ENCODE measurements at regions not wholly inside any gene's neighbourhood (a gene's known extent, or its start where the extent isn't known, plus 50 kb on each side); places are given as distances from the start of the nearest gene placed in this dataset.

GRCh38 chr1:238701024-238701423, 685.3 kb upstream of the CHRM3 start:
- WGBS = 88% methylated on average over 5 of the region's 5 CpGs
- no peaks in the 10 kb centered on the region for H3K9me3 ChIP-seq (ENCODE audit: control insufficient read depth in 4 of 4, low read length in 3 of 4)

More at GRCh38 chr1:238701024-238701423, 685.3 kb upstream of the CHRM3 start:
- no peak overlapping the region for H3K9ac ChIP-seq (ENCODE audit: low read depth in 1 of 2, low read length in 2 of 2)
- no peak overlapping the region for H3K27ac ChIP-seq (ENCODE audit: low read depth in 1 of 2, low read length in 2 of 2)
- no peak for DNase-seq (ENCODE audit: low spot score)
- no peak for TF ChIP-seq SP1 (IDR thresholded peaks at IDR 0.05)
- TF ChIP-seq FOXA1 (IDR thresholded peaks at IDR 0.05) = no peak
- no peak for TF ChIP-seq NR2F2 (IDR thresholded peaks at IDR 0.05)
- TF ChIP-seq MAX (IDR thresholded peaks at IDR 0.05) = no peak
- no peak for TF ChIP-seq ATF3 (IDR thresholded peaks at IDR 0.05)
- TF ChIP-seq CTCF (IDR thresholded peaks at IDR 0.05; ENCODE audit: low read depth, low read length, missing input control) = no peak
- no peak for TF ChIP-seq HNF4G (IDR thresholded peaks at IDR 0.05)
- no peak for TF ChIP-seq HNF4A (conservative IDR thresholded peaks at IDR 0.05)
- no peak for TF ChIP-seq YY1 (IDR thresholded peaks at IDR 0.05)
- TF ChIP-seq EGR1 (IDR thresholded peaks at IDR 0.05; ENCODE audit: low read depth in 2 of 2) = no peak
- TF ChIP-seq GABPA (IDR thresholded peaks at IDR 0.05 in 1 of 2, conservative IDR thresholded peaks at IDR 0.05 in 1 of 2) = no peak
- TF ChIP-seq TAF1 (conservative IDR thresholded peaks at IDR 0.05) = no peak
- TF ChIP-seq, protein P1, sequence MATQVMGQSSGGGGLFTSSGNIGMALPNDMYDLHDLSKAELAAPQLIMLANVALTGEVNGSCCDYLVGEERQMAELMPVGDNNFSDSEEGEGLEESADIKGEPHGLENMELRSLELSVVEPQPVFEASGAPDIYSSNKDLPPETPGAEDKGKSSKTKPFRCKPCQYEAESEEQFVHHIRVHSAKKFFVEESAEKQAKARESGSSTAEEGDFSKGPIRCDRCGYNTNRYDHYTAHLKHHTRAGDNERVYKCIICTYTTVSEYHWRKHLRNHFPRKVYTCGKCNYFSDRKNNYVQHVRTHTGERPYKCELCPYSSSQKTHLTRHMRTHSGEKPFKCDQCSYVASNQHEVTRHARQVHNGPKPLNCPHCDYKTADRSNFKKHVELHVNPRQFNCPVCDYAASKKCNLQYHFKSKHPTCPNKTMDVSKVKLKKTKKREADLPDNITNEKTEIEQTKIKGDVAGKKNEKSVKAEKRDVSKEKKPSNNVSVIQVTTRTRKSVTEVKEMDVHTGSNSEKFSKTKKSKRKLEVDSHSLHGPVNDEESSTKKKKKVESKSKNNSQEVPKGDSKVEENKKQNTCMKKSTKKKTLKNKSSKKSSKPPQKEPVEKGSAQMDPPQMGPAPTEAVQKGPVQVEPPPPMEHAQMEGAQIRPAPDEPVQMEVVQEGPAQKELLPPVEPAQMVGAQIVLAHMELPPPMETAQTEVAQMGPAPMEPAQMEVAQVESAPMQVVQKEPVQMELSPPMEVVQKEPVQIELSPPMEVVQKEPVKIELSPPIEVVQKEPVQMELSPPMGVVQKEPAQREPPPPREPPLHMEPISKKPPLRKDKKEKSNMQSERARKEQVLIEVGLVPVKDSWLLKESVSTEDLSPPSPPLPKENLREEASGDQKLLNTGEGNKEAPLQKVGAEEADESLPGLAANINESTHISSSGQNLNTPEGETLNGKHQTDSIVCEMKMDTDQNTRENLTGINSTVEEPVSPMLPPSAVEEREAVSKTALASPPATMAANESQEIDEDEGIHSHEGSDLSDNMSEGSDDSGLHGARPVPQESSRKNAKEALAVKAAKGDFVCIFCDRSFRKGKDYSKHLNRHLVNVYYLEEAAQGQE (IDR thresholded peaks at IDR 0.05) = no peak
- TF ChIP-seq RXRA (IDR thresholded peaks at IDR 0.05) = no peak
- TF ChIP-seq, protein P2, sequence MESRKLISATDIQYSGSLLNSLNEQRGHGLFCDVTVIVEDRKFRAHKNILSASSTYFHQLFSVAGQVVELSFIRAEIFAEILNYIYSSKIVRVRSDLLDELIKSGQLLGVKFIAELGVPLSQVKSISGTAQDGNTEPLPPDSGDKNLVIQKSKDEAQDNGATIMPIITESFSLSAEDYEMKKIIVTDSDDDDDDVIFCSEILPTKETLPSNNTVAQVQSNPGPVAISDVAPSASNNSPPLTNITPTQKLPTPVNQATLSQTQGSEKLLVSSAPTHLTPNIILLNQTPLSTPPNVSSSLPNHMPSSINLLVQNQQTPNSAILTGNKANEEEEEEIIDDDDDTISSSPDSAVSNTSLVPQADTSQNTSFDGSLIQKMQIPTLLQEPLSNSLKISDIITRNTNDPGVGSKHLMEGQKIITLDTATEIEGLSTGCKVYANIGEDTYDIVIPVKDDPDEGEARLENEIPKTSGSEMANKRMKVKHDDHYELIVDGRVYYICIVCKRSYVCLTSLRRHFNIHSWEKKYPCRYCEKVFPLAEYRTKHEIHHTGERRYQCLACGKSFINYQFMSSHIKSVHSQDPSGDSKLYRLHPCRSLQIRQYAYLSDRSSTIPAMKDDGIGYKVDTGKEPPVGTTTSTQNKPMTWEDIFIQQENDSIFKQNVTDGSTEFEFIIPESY (IDR thresholded peaks at IDR 0.05) = no peak
- no peak for TF ChIP-seq JUND (IDR thresholded peaks at IDR 0.05)
- no peak for TF ChIP-seq FOXA2 (IDR thresholded peaks at IDR 0.05)
- TF ChIP-seq RAD21 (IDR thresholded peaks at IDR 0.05) = no peak
- no peaks in the 10 kb centered on the region for H3K27me3 ChIP-seq (ENCODE audit: control insufficient read depth in 4 of 4, insufficient read depth in 4 of 4, low read length in 3 of 4)
- no peaks in the 10 kb centered on the region for H3K36me3 ChIP-seq (ENCODE audit: control insufficient read depth in 4 of 4, insufficient read depth in 3 of 4, low read depth in 1 of 4, low read length in 3 of 4)
- no peak overlapping the region for H3K4me3 ChIP-seq (ENCODE audit: low read depth in 1 of 3, low read length in 3 of 3)
- no peaks in the 10 kb centered on the region for H3K4me1 ChIP-seq (ENCODE audit: control insufficient read depth in 4 of 4, insufficient read depth in 4 of 4, low read length in 3 of 4)
